ENCODE measurements at regions not wholly inside any gene's neighbourhood (a gene's known extent, or its start where the extent isn't known, plus 50 kb on each side); places are given as distances from the start of the nearest gene placed in this dataset.

GRCh38 chr9:78782234-78782633 lies 485.3 kb downstream of the PSAT1 start:
- H3K27ac ChIP-seq (ENCODE audit: low read length): no peak overlapping the region

GRCh38 chr9:78782858-78783257 lies 485.9 kb downstream of the PSAT1 start:
- Histone ChIP-seq H3K4me1 (ENCODE audit: control insufficient read depth, insufficient read depth, low read length) (no peaks in the 10 kb centered on the region), H3K4me3 (ENCODE audit: low read length in 2 of 2) (no peak overlapping the region), H3K9me3 (ENCODE audit: control insufficient read depth in 2 of 2, low read length in 2 of 2) (no peaks in the 10 kb centered on the region), H3K36me3 (ENCODE audit: control insufficient read depth in 2 of 2, insufficient read depth in 2 of 2, low read length in 2 of 2) (no peaks in the 10 kb centered on the region), H3K27me3 (ENCODE audit: control insufficient read depth in 1 of 2, insufficient read depth in 2 of 2, low read length in 2 of 2) (no peaks in the 10 kb centered on the region), H3K9ac (ENCODE audit: low read length in 2 of 2) (no peak overlapping the region), H3K27ac (ENCODE audit: low read length) (no peak overlapping the region)

More at GRCh38 chr9:78782234-78782633, 485.3 kb downstream of the PSAT1 start:
- Histone ChIP-seq H3K4me1 (ENCODE audit: control insufficient read depth, insufficient read depth, low read length) (no peaks in the 10 kb centered on the region), H3K4me3 (ENCODE audit: low read length in 2 of 2) (no peak overlapping the region), H3K27me3 (ENCODE audit: control insufficient read depth in 1 of 2, insufficient read depth in 2 of 2, low read length in 2 of 2) (no peaks in the 10 kb centered on the region), H3K9ac (ENCODE audit: low read length in 2 of 2) (no peak overlapping the region), H3K36me3 (ENCODE audit: control insufficient read depth in 2 of 2, insufficient read depth in 2 of 2, low read length in 2 of 2) (no peaks in the 10 kb centered on the region), H3K9me3 (ENCODE audit: control insufficient read depth in 2 of 2, low read length in 2 of 2) (no peaks in the 10 kb centered on the region)

GRCh38 chr9:78783743-78784142 lies 486.8 kb downstream of the PSAT1 start:
- Histone ChIP-seq H3K9ac (ENCODE audit: low read length in 2 of 2) (no peak overlapping the region), H3K27ac (ENCODE audit: low read length) (no peak overlapping the region), H3K27me3 (ENCODE audit: control insufficient read depth in 1 of 2, insufficient read depth in 2 of 2, low read length in 2 of 2) (no peaks in the 10 kb centered on the region), H3K4me3 (ENCODE audit: low read length in 2 of 2) (no peak overlapping the region), H3K4me1 (ENCODE audit: control insufficient read depth, insufficient read depth, low read length) (no peaks in the 10 kb centered on the region), H3K9me3 (ENCODE audit: control insufficient read depth in 2 of 2, low read length in 2 of 2) (no peaks in the 10 kb centered on the region), H3K36me3 (ENCODE audit: control insufficient read depth in 2 of 2, insufficient read depth in 2 of 2, low read length in 2 of 2) (no peaks in the 10 kb centered on the region)

- no peaks in the 10 kb centered on the region for H3K27me3 ChIP-seq (ENCODE audit: control insufficient read depth in 1 of 2, insufficient read depth in 2 of 2, low read length in 2 of 2)
These were observed 489.9 kb downstream of the PSAT1 start for GRCh38 chr9:78786794-78787193.

GRCh38 chr9:78788101-78788500 lies 491.2 kb downstream of the PSAT1 start:
- peaks cover 0 to 3% of the 10 kb centered on the region in 2 donors for H3K9me3 ChIP-seq (ENCODE audit: control insufficient read depth in 2 of 2, low read length in 2 of 2)
- no peak overlapping the region for H3K4me3 ChIP-seq (ENCODE audit: low read length in 2 of 2)
- H3K27ac ChIP-seq (ENCODE audit: low read length): no peak overlapping the region
- no peak overlapping the region for H3K9ac ChIP-seq (ENCODE audit: low read length in 2 of 2)
- no peaks in the 10 kb centered on the region for H3K4me1 ChIP-seq (ENCODE audit: control insufficient read depth, insufficient read depth, low read length)
- H3K27me3 ChIP-seq (ENCODE audit: control insufficient read depth in 1 of 2, insufficient read depth in 2 of 2, low read length in 2 of 2): no peaks in the 10 kb centered on the region
- no peaks in the 10 kb centered on the region for H3K36me3 ChIP-seq (ENCODE audit: control insufficient read depth in 2 of 2, insufficient read depth in 2 of 2, low read length in 2 of 2)

More at GRCh38 chr9:78786794-78787193, 489.9 kb downstream of the PSAT1 start:
- Histone ChIP-seq H3K4me3 (ENCODE audit: low read length in 2 of 2) (no peak overlapping the region), H3K36me3 (ENCODE audit: control insufficient read depth in 2 of 2, insufficient read depth in 2 of 2, low read length in 2 of 2) (no peaks in the 10 kb centered on the region), H3K27ac (ENCODE audit: low read length) (no peak overlapping the region), H3K4me1 (ENCODE audit: control insufficient read depth, insufficient read depth, low read length) (no peaks in the 10 kb centered on the region), H3K9me3 (ENCODE audit: control insufficient read depth in 2 of 2, low read length in 2 of 2) (peaks cover 0 to 3% of the 10 kb centered on the region in 2 donors), H3K9ac (ENCODE audit: low read length in 2 of 2) (no peak overlapping the region)

GRCh38 chr9:78791779-78792178 lies 494.9 kb downstream of the PSAT1 start:
- peaks cover 0 to 3% of the 10 kb centered on the region in 2 donors for H3K9me3 ChIP-seq (ENCODE audit: control insufficient read depth in 2 of 2, low read length in 2 of 2)
- H3K27ac ChIP-seq (ENCODE audit: low read length): no peak overlapping the region
- H3K4me1 ChIP-seq (ENCODE audit: control insufficient read depth, insufficient read depth, low read length): no peaks in the 10 kb centered on the region
- H3K36me3 ChIP-seq (ENCODE audit: control insufficient read depth in 2 of 2, insufficient read depth in 2 of 2, low read length in 2 of 2): no peaks in the 10 kb centered on the region
- H3K27me3 ChIP-seq (ENCODE audit: control insufficient read depth in 1 of 2, insufficient read depth in 2 of 2, low read length in 2 of 2): no peaks in the 10 kb centered on the region
- no peak overlapping the region for H3K4me3 ChIP-seq (ENCODE audit: low read length in 2 of 2)
- H3K9ac ChIP-seq (ENCODE audit: low read length in 2 of 2): no peak overlapping the region

- no peaks in the 10 kb centered on the region for H3K36me3 ChIP-seq (ENCODE audit: control insufficient read depth in 2 of 2, insufficient read depth in 2 of 2, low read length in 2 of 2)
- H3K9me3 ChIP-seq (ENCODE audit: control insufficient read depth in 2 of 2, low read length in 2 of 2): peaks cover 0 to 3% of the 10 kb centered on the region in 2 donors
- no peak overlapping the region for H3K27ac ChIP-seq (ENCODE audit: low read length)
- no peak overlapping the region for H3K9ac ChIP-seq (ENCODE audit: low read length in 2 of 2)
- H3K4me3 ChIP-seq (ENCODE audit: low read length in 2 of 2): no peak overlapping the region
- no peaks in the 10 kb centered on the region for H3K27me3 ChIP-seq (ENCODE audit: control insufficient read depth in 1 of 2, insufficient read depth in 2 of 2, low read length in 2 of 2)
- H3K4me1 ChIP-seq (ENCODE audit: control insufficient read depth, insufficient read depth, low read length): no peaks in the 10 kb centered on the region
These were observed 495.8 kb downstream of the PSAT1 start for GRCh38 chr9:78792745-78793144.

- Histone ChIP-seq H3K4me1 (ENCODE audit: control insufficient read depth, insufficient read depth, low read length) (no peaks in the 10 kb centered on the region), H3K27me3 (ENCODE audit: control insufficient read depth in 1 of 2, insufficient read depth in 2 of 2, low read length in 2 of 2) (no peaks in the 10 kb centered on the region), H3K9ac (ENCODE audit: low read length in 2 of 2) (no peak overlapping the region), H3K9me3 (ENCODE audit: control insufficient read depth in 2 of 2, low read length in 2 of 2) (no peaks in the 10 kb centered on the region), H3K4me3 (ENCODE audit: low read length in 2 of 2) (no peak overlapping the region), H3K36me3 (ENCODE audit: control insufficient read depth in 2 of 2, insufficient read depth in 2 of 2, low read length in 2 of 2) (no peaks in the 10 kb centered on the region), H3K27ac (ENCODE audit: low read length) (no peak overlapping the region)
These were observed 508.8 kb downstream of the PSAT1 start for GRCh38 chr9:78805771-78806170.

GRCh38 chr9:78806492-78807160 lies 509.7 kb downstream of the PSAT1 start:
- H3K9ac ChIP-seq (ENCODE audit: low read length in 2 of 2): no peak overlapping the region
- H3K27me3 ChIP-seq (ENCODE audit: control insufficient read depth in 1 of 2, insufficient read depth in 2 of 2, low read length in 2 of 2): no peaks in the 10 kb centered on the region
- H3K36me3 ChIP-seq (ENCODE audit: control insufficient read depth in 2 of 2, insufficient read depth in 2 of 2, low read length in 2 of 2): no peaks in the 10 kb centered on the region
- no peak overlapping the region for H3K4me3 ChIP-seq (ENCODE audit: low read length in 2 of 2)
- H3K9me3 ChIP-seq (ENCODE audit: control insufficient read depth in 2 of 2, low read length in 2 of 2): no peaks in the 10 kb centered on the region
- no peaks in the 10 kb centered on the region for H3K4me1 ChIP-seq (ENCODE audit: control insufficient read depth, insufficient read depth, low read length)
- no peak overlapping the region for H3K27ac ChIP-seq (ENCODE audit: low read length)

GRCh38 chr9:78807286-78807685 lies 510.4 kb downstream of the PSAT1 start:
- Histone ChIP-seq H3K9me3 (ENCODE audit: control insufficient read depth in 2 of 2, low read length in 2 of 2) (no peaks in the 10 kb centered on the region), H3K36me3 (ENCODE audit: control insufficient read depth in 2 of 2, insufficient read depth in 2 of 2, low read length in 2 of 2) (no peaks in the 10 kb centered on the region), H3K27me3 (ENCODE audit: control insufficient read depth in 1 of 2, insufficient read depth in 2 of 2, low read length in 2 of 2) (no peaks in the 10 kb centered on the region), H3K27ac (ENCODE audit: low read length) (no peak overlapping the region), H3K4me3 (ENCODE audit: low read length in 2 of 2) (no peak overlapping the region), H3K9ac (ENCODE audit: low read length in 2 of 2) (no peak overlapping the region), H3K4me1 (ENCODE audit: control insufficient read depth, insufficient read depth, low read length) (no peaks in the 10 kb centered on the region)

- Histone ChIP-seq H3K4me1 (ENCODE audit: control insufficient read depth, insufficient read depth, low read length) (no peaks in the 10 kb centered on the region), H3K9ac (ENCODE audit: low read length in 2 of 2) (no peak overlapping the region), H3K27me3 (ENCODE audit: control insufficient read depth in 1 of 2, insufficient read depth in 2 of 2, low read length in 2 of 2) (no peaks in the 10 kb centered on the region), H3K9me3 (ENCODE audit: control insufficient read depth in 2 of 2, low read length in 2 of 2) (no peaks in the 10 kb centered on the region), H3K4me3 (ENCODE audit: low read length in 2 of 2) (no peak overlapping the region), H3K27ac (ENCODE audit: low read length) (no peak overlapping the region), H3K36me3 (ENCODE audit: control insufficient read depth in 2 of 2, insufficient read depth in 2 of 2, low read length in 2 of 2) (no peaks in the 10 kb centered on the region)
These were observed 511.1 kb downstream of the PSAT1 start for GRCh38 chr9:78808048-78808447.
